H9 (cell line): ENCODE measurements at regions not wholly inside any gene's neighbourhood (a gene's known extent, or its start where the extent isn't known, plus 50 kb on each side); places are given as distances from the start of the nearest gene placed in this dataset.

Source experiments
- DNase-seq: peaks from one replicate; pipeline ENCODE4 v3.0.0-alpha.2; 2017
- H2AFZ ChIP-seq: one replicate; pipeline ENCODE4 v1.6.1; 2013; ENCODE audit warnings: mild to moderate bottlenecking, low read length, control low read depth, moderate library complexity
- H2AK5ac ChIP-seq: 2 replicates; pipeline ENCODE4 v1.6.1; 2013; ENCODE audit warnings: low read length, control low read depth, mixed read lengths; ENCODE audit not compliant: insufficient read length
- H2BK120ac ChIP-seq: one replicate; pipeline ENCODE4 v1.6.1; 2013; ENCODE audit warnings: low read depth, mild to moderate bottlenecking, low read length, control low read depth, inconsistent platforms; ENCODE audit not compliant: poor library complexity, severe bottlenecking
- H2BK12ac ChIP-seq: 2 replicates; pipeline ENCODE4 v1.6.1; 2013; ENCODE audit warnings: low read length, control low read depth, mixed read lengths, low read depth; ENCODE audit not compliant: insufficient read length
- H2BK15ac ChIP-seq: 2 replicates; pipeline ENCODE4 v1.6.1; 2013; ENCODE audit warnings: low read depth, low read length, control low read depth
- H2BK20ac ChIP-seq: one replicate; pipeline ENCODE4 v1.6.1; 2013; ENCODE audit warnings: low read depth, mild to moderate bottlenecking, low read length, control low read depth, inconsistent platforms; ENCODE audit not compliant: poor library complexity, severe bottlenecking
- H2BK5ac ChIP-seq: 2 replicates; pipeline ENCODE4 v1.6.1; 2013; ENCODE audit warnings: low read length, control low read depth, mixed read lengths; ENCODE audit not compliant: insufficient read length
- H3K14ac ChIP-seq: 2 replicates; pipeline ENCODE4 v1.6.1; 2013; ENCODE audit warnings: low read length, control low read depth; ENCODE audit not compliant: insufficient read depth
- H3K18ac ChIP-seq: 2 replicates; pipeline ENCODE4 v1.6.1; 2013; ENCODE audit warnings: low read depth, mild to moderate bottlenecking, mixed read lengths, low read length, control low read depth; ENCODE audit not compliant: insufficient read length
- H3K23ac ChIP-seq: 2 replicates; pipeline ENCODE4 v1.6.1; 2013; ENCODE audit warnings: low read length, control low read depth, mixed read lengths, low read depth; ENCODE audit not compliant: insufficient read length
- H3K23me2 ChIP-seq: 2 replicates; pipeline ENCODE4 v1.6.1; 2013; ENCODE audit warnings: low read depth, mild to moderate bottlenecking, mixed read lengths, low read length, control low read depth; ENCODE audit not compliant: insufficient read length, poor library complexity, severe bottlenecking
- H3K27ac ChIP-seq: 2 replicates; pipeline ENCODE4 v1.5.1; 2013; ENCODE audit warnings: low read length, control low read depth, mixed read lengths, low read depth; ENCODE audit not compliant: insufficient read length
- H3K27me3 ChIP-seq: 2 replicates; pipeline ENCODE4 v1.6.1; 2013; ENCODE audit warnings: low read length, control low read depth, inconsistent platforms; ENCODE audit not compliant: insufficient read depth
- H3K4ac ChIP-seq: 2 replicates; pipeline ENCODE4 v1.6.1; 2013; ENCODE audit warnings: low read depth, mild to moderate bottlenecking, control low read depth, inconsistent platforms, low read length, moderate library complexity
- H3K4me1 ChIP-seq: 2 replicates; pipeline ENCODE4 v1.6.1; 2013; ENCODE audit warnings: low read length, control low read depth, inconsistent platforms; ENCODE audit not compliant: insufficient read depth
- H3K4me2 ChIP-seq: 2 replicates; pipeline ENCODE4 v1.6.1; 2013; ENCODE audit warnings: low read length, control low read depth, mixed read lengths; ENCODE audit not compliant: insufficient read length, insufficient read depth
- H3K56ac ChIP-seq: 2 replicates; pipeline ENCODE4 v1.6.1; 2013; ENCODE audit warnings: low read depth, mild to moderate bottlenecking, mixed read lengths, low read length, control low read depth; ENCODE audit not compliant: insufficient read length
- H3K79me1 ChIP-seq: 2 replicates; pipeline ENCODE4 v1.6.1; 2013; ENCODE audit warnings: low read depth, mild to moderate bottlenecking, moderate library complexity, low read length, control low read depth, inconsistent platforms; ENCODE audit not compliant: insufficient read depth, poor library complexity, severe bottlenecking
- H3K79me2 ChIP-seq: 2 replicates; pipeline ENCODE4 v1.6.1; 2013; ENCODE audit warnings: low read length, control low read depth, inconsistent platforms; ENCODE audit not compliant: insufficient read depth
- H3K9ac ChIP-seq: 2 replicates; pipeline ENCODE4 v1.6.1; 2013; ENCODE audit warnings: low read length, control low read depth, mixed read lengths; ENCODE audit not compliant: insufficient read length; ENCODE audit errors: extremely low read depth
- H3K9me3 ChIP-seq: one replicate; pipeline ENCODE4 v1.6.1; 2013; ENCODE audit warnings: low read depth, low read length, inconsistent platforms; ENCODE audit not compliant: control insufficient read depth
- H3T11ph ChIP-seq: one replicate; pipeline ENCODE4 v1.6.1; 2013; ENCODE audit warnings: mild to moderate bottlenecking, low read length, control low read depth, inconsistent platforms
- H4K20me1 ChIP-seq: one replicate; pipeline ENCODE4 v1.6.1; 2013; ENCODE audit not compliant: control insufficient read depth, insufficient read length, insufficient read depth
- H4K5ac ChIP-seq: 2 replicates; pipeline ENCODE4 v1.6.1; 2013; ENCODE audit warnings: low read depth, mild to moderate bottlenecking, mixed read lengths, low read length, control low read depth; ENCODE audit not compliant: insufficient read length
- H4K8ac ChIP-seq: replicated peaks from 2 replicates; pipeline ENCODE4 v1.6.1; 2013; ENCODE audit warnings: low read length, control low read depth, mixed read lengths, low read depth; ENCODE audit not compliant: insufficient read length
- H4K91ac ChIP-seq: 2 replicates; pipeline ENCODE4 v1.6.1; 2013; ENCODE audit warnings: low read depth, mild to moderate bottlenecking, moderate library complexity, mixed read lengths, low read length, control low read depth; ENCODE audit not compliant: insufficient read length
- H3K27ac Mint-ChIP-seq, 3 experiments: 2 replicates in 2 of 3; 3 replicates in 1 of 3; pipeline ENCODE4 v1.8.0; 2020 to 2021; ENCODE audit warnings: mixed read lengths in 3 of 3, mild to moderate bottlenecking in 1 of 3, moderate library complexity in 1 of 3
- H3K27me3 Mint-ChIP-seq: 2 replicates; pipeline ENCODE4 v1.8.0; 2021; ENCODE audit warnings: low read depth, mild to moderate bottlenecking, moderate library complexity, mixed read lengths
- H3K36me3 Mint-ChIP-seq, 3 experiments: 2 replicates in 2 of 3; 3 replicates in 1 of 3; pipeline ENCODE4 v1.8.0; 2020 to 2021; ENCODE audit warnings: low read depth in 3 of 3, mixed read lengths in 3 of 3; ENCODE audit not compliant: insufficient read depth in 1 of 3
- H3K4me1 Mint-ChIP-seq, 2 experiments: 2 replicates each; pipeline ENCODE4 v1.8.0; 2020; ENCODE audit warnings: mixed read lengths in 2 of 2
- H3K4me3 Mint-ChIP-seq, 2 experiments: 2 replicates in 1 of 2; 3 replicates in 1 of 2; pipeline ENCODE4 v1.8.0; 2020 to 2021; ENCODE audit warnings: mild to moderate bottlenecking in 2 of 2, mixed read lengths in 2 of 2, moderate library complexity in 1 of 2
- H3K9me3 Mint-ChIP-seq, 2 experiments: 2 replicates in 1 of 2; 3 replicates in 1 of 2; pipeline ENCODE4 v1.8.0; 2020; ENCODE audit warnings: mild to moderate bottlenecking in 2 of 2, mixed read lengths in 2 of 2, moderate library complexity in 1 of 2
- CTCF ChIP-seq: fragments of 200-600 bp; sonication (generic); conservative IDR thresholded peaks from 3 replicates; pipeline ENCODE4 v1.8.0; 2021; ENCODE audit warnings: antibody characterized with exemption, mild to moderate bottlenecking
- WGBS: extraction: QIAGEN DNeasy Blood & Tissue Kit; methylation state at CpG from one replicate; pipeline ENCODE4 v1.1.7; 2013; ENCODE audit warnings: missing lambda C conversion rate, low lambda C conversion rate, mixed read lengths; ENCODE audit not compliant: insufficient read length; ENCODE audit errors: extremely low coverage; 5-methylcytosine and 5-hydroxymethylcytosine counted together

GRCh38 chr4:66741081-66741480, 804.2 kb downstream of the CENPC start:
- no CpG with 5 or more reads among the region's 2 CpGs for WGBS
- H3K27ac Mint-ChIP-seq = no peak overlapping the region
- no peak for DNase-seq

More at GRCh38 chr4:66741081-66741480, 804.2 kb downstream of the CENPC start:
- Histone ChIP-seq H3K27me3 (no peaks in the 10 kb centered on the region), H3K4me2 (no peak overlapping the region), H2AK5ac (no peak overlapping the region), H4K5ac (no peak overlapping the region), H3K79me1 (no peaks in the 10 kb centered on the region), H3K14ac (no peak overlapping the region), H3K27ac (no peak overlapping the region), H3K9me3 (no peaks in the 10 kb centered on the region), H3K18ac (no peak overlapping the region), H3T11ph (no peak overlapping the region), H2BK20ac (no peak overlapping the region), H2BK12ac (no peak overlapping the region), H3K79me2 (no peaks in the 10 kb centered on the region), H2BK5ac (no peak overlapping the region), H2AFZ (no peak overlapping the region), H3K4me1 (no peaks in the 10 kb centered on the region), H3K9ac (no peak overlapping the region), H4K20me1 (no peaks in the 10 kb centered on the region), H3K23ac (no peak overlapping the region), H2BK15ac (no peak overlapping the region), H3K4ac (no peak overlapping the region), H3K56ac (no peak overlapping the region), H2BK120ac (no peak overlapping the region), H4K8ac (no peak overlapping the region), H3K23me2 (no peaks in the 10 kb centered on the region), H4K91ac (no peak overlapping the region)
- H3K27me3 Mint-ChIP-seq = no peaks in the 10 kb centered on the region
- H3K4me3 Mint-ChIP-seq = no peak overlapping the region
- no peak for TF ChIP-seq CTCF
- peaks cover 3 to 4% of the 10 kb centered on the region in 2 experiments for H3K4me1 Mint-ChIP-seq
- H3K36me3 Mint-ChIP-seq = no peaks in the 10 kb centered on the region; a peak in 1 of 7 replicates
- no peaks in the 10 kb centered on the region; a peak in 2 of 5 replicates for H3K9me3 Mint-ChIP-seq
